ENCODE measurements at regions not wholly inside any gene's neighbourhood (a gene's known extent, or its start where the extent isn't known, plus 50 kb on each side); places are given as distances from the start of the nearest gene placed in this dataset.

DNA sequence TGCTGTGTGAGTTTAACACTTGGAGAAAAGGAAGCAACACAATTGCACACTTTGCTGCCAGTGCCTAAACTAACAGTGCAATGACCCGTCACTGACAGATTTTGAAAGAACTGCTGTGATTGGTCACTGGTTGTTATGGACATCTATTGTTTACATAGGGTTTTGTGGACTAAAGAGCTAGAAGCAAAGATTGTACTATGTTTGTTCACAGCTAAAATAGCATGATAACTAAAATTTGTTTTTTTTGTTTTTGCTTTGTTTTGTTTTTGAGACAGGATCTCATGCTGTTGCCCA, 112.4 kb upstream of the GOLGA8J start:
- no peak overlapping the region for H3K4me3 ChIP-seq
- H3K27ac ChIP-seq, result no peak overlapping the region
- ATAC-seq (ENCODE audit: insufficient number of reproducible peaks, low FRiP score, low read depth) (no peak), DNase-seq (ENCODE audit: low spot score) (no peak)
- TF ChIP-seq, protein P1, sequence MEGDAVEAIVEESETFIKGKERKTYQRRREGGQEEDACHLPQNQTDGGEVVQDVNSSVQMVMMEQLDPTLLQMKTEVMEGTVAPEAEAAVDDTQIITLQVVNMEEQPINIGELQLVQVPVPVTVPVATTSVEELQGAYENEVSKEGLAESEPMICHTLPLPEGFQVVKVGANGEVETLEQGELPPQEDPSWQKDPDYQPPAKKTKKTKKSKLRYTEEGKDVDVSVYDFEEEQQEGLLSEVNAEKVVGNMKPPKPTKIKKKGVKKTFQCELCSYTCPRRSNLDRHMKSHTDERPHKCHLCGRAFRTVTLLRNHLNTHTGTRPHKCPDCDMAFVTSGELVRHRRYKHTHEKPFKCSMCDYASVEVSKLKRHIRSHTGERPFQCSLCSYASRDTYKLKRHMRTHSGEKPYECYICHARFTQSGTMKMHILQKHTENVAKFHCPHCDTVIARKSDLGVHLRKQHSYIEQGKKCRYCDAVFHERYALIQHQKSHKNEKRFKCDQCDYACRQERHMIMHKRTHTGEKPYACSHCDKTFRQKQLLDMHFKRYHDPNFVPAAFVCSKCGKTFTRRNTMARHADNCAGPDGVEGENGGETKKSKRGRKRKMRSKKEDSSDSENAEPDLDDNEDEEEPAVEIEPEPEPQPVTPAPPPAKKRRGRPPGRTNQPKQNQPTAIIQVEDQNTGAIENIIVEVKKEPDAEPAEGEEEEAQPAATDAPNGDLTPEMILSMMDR (IDR thresholded peaks at IDR 0.05), result no peak
- H3K27me3 ChIP-seq (replicated peaks; ENCODE audit: insufficient read depth), result no peaks in the 10 kb centered on the region
- H3K9me3 ChIP-seq, result no peaks in the 10 kb centered on the region
- H3K4me1 ChIP-seq (ENCODE audit: control insufficient read depth in 1 of 2, low read depth in 2 of 2), result no peaks in the 10 kb centered on the region
- no peaks in the 10 kb centered on the region for H3K36me3 ChIP-seq

GRCh38 chr15:29969562-29970401, 113.0 kb upstream of the GOLGA8J start:
- Histone ChIP-seq H3K27ac (no peak overlapping the region), H3K36me3 (no peaks in the 10 kb centered on the region), H3K4me1 (ENCODE audit: control insufficient read depth in 1 of 2, low read depth in 2 of 2) (no peaks in the 10 kb centered on the region), H3K9me3 (no peaks in the 10 kb centered on the region), H3K27me3 (replicated peaks; ENCODE audit: insufficient read depth) (no peaks in the 10 kb centered on the region), H3K4me3 (no peak overlapping the region)
- DNase-seq (ENCODE audit: low spot score), result no peak
- no peak for ATAC-seq (ENCODE audit: insufficient number of reproducible peaks, low FRiP score, low read depth)
- TF ChIP-seq, protein P1 (IDR thresholded peaks at IDR 0.05), result no peak

- no peaks in the 10 kb centered on the region for H3K4me1 ChIP-seq (ENCODE audit: control insufficient read depth in 1 of 2, low read depth in 2 of 2)
- H3K9me3 ChIP-seq, result no peaks in the 10 kb centered on the region
- no peak for ATAC-seq (ENCODE audit: insufficient number of reproducible peaks, low FRiP score, low read depth)
- TF ChIP-seq, protein P1 (IDR thresholded peaks at IDR 0.05), result no peak
- no peak overlapping the region for H3K27ac ChIP-seq
- H3K27me3 ChIP-seq (replicated peaks; ENCODE audit: insufficient read depth), result no peaks in the 10 kb centered on the region
- peak overlapping the region; percentile 57 for H3K4me3 ChIP-seq
- no peak for DNase-seq (ENCODE audit: low spot score)
- H3K36me3 ChIP-seq, result no peaks in the 10 kb centered on the region
Measured at GRCh38 chr15:29968895-29969561, 113.7 kb upstream of the GOLGA8J start.

- no peaks in the 10 kb centered on the region for H3K4me1 ChIP-seq (ENCODE audit: control insufficient read depth in 1 of 2, low read depth in 2 of 2)
- peak overlapping the region; percentile 57 for H3K4me3 ChIP-seq
- H3K27me3 ChIP-seq (replicated peaks; ENCODE audit: insufficient read depth), result peaks cover 4% of the 10 kb centered on the region
- DNase-seq (ENCODE audit: low spot score) (no peak), ATAC-seq (ENCODE audit: insufficient number of reproducible peaks, low FRiP score, low read depth) (no peak)
- no peaks in the 10 kb centered on the region for H3K9me3 ChIP-seq
- TF ChIP-seq, protein P1 (IDR thresholded peaks at IDR 0.05), result no peak
- H3K36me3 ChIP-seq, result no peaks in the 10 kb centered on the region
- H3K27ac ChIP-seq, result no peak overlapping the region
Measured at GRCh38 chr15:29968099-29968894, 114.5 kb upstream of the GOLGA8J start.

- TF ChIP-seq, protein P1 (IDR thresholded peaks at IDR 0.05), result no peak
- DNase-seq (ENCODE audit: low spot score) (no peak), ATAC-seq (ENCODE audit: insufficient number of reproducible peaks, low FRiP score, low read depth) (no peak)
- Histone ChIP-seq H3K27ac (no peak overlapping the region), H3K4me3 (no peak overlapping the region), H3K9me3 (no peaks in the 10 kb centered on the region), H3K36me3 (no peaks in the 10 kb centered on the region), H3K27me3 (replicated peaks; ENCODE audit: insufficient read depth) (peaks cover 4% of the 10 kb centered on the region), H3K4me1 (ENCODE audit: control insufficient read depth in 1 of 2, low read depth in 2 of 2) (no peaks in the 10 kb centered on the region)
Measured at GRCh38 chr15:29962407-29962806, 120.3 kb upstream of the GOLGA8J start.

Data from thoracic aorta (tissue), 2 donors.